Left kidney (tissue), 1 donor: ENCODE measurements at regions not wholly inside any gene's neighbourhood (a gene's known extent, or its start where the extent isn't known, plus 50 kb on each side); places are given as distances from the start of the nearest gene placed in this dataset.
"Not testable (repeated sequence)": the region's sequence is repeated elsewhere in the genome, so short reads cannot be mapped to it uniquely, and the experiment has no call there.

ENCODE experiments used
- DNase-seq: peaks from one replicate; pipeline ENCODE4 v3.0.0-alpha.2; 2013

- no peak for DNase-seq
Observed at GRCh38 chr2:131753640-131754561, 226.2 kb downstream of the CCDC74A start.

GRCh38 chr2:131754929-131755720 is 227.4 kb downstream of the CCDC74A start:
- no peak for DNase-seq

GRCh38 chr2:131756141-131756907 is 228.6 kb downstream of the CCDC74A start:
- no peak for DNase-seq

- DNase-seq = not testable (repeated sequence)
Observed at GRCh38 chr2:131758941-131759340, 231.3 kb downstream of the CCDC74A start.

GRCh38 chr2:131774955-131775555 is 247.4 kb downstream of the CCDC74A start:
- not testable (repeated sequence) for DNase-seq

GRCh38 chr2:131775903-131776506 is 248.3 kb downstream of the CCDC74A start:
- not testable (repeated sequence) for DNase-seq

- DNase-seq = not testable (repeated sequence)
Observed at GRCh38 chr2:131780446-131780845, 252.8 kb downstream of the CCDC74A start.

- no peak for DNase-seq
Observed at GRCh38 chr2:131801210-131801744, 273.6 kb downstream of the CCDC74A start.

- DNase-seq = peak; percentile 32
Observed at GRCh38 chr2:131801745-131802350, 274.2 kb downstream of the CCDC74A start.

GRCh38 chr2:131802351-131802836 is 274.7 kb downstream of the CCDC74A start:
- DNase-seq = peak; percentile 7

- DNase-seq = not testable (repeated sequence)
Observed at GRCh38 chr2:131803237-131803636, 275.5 kb downstream of the CCDC74A start.

GRCh38 chr2:131812605-131813004 is 284.9 kb downstream of the CCDC74A start:
- not testable (repeated sequence) for DNase-seq

GRCh38 chr2:131813378-131813777 is 285.7 kb downstream of the CCDC74A start:
- DNase-seq = not testable (repeated sequence)

- DNase-seq = not testable (repeated sequence)
Observed at GRCh38 chr2:131818267-131818973, 290.7 kb downstream of the CCDC74A start.

- DNase-seq = not testable (repeated sequence)
Observed at GRCh38 chr2:131822237-131822721, 294.6 kb downstream of the CCDC74A start.

- not testable (repeated sequence) for DNase-seq
Observed at GRCh38 chr2:131823058-131823457, 295.4 kb downstream of the CCDC74A start.

GRCh38 chr2:131824986-131825385 is 297.3 kb downstream of the CCDC74A start:
- DNase-seq = not testable (repeated sequence)

GRCh38 chr2:131827481-131828163 is 299.9 kb downstream of the CCDC74A start:
- DNase-seq = no peak

- DNase-seq = no peak
Observed at GRCh38 chr2:131828164-131828561, 300.5 kb downstream of the CCDC74A start.
